ENCODE measurements at regions not wholly inside any gene's neighbourhood (a gene's known extent, or its start where the extent isn't known, plus 50 kb on each side); places are given as distances from the start of the nearest gene placed in this dataset.

DNA sequence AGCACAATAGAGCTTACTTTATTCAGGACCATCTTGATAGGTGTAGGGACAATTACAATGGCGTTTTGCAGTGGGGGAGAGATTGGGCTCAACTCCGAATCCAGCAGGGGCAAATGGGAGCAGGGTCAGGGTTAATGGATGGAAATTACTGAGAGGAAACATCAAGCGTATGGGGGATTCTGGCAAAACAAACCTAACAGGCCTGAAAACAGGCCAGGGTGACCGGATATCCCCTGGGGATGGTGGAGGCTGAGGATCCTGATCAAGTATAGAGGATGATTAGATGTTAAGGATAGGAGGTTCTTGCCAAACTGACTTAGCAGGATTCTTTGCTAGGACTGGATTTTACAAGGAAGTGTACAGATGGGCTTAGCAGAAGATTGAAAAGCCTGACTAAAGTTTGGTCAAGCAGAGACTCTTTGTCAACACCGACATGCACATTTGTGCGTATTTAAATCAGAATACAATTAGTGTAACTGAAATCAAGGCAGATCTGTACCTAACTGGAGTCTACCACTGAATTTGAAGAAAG is 54.5 kb upstream of the GPR45 start:
- Histone ChIP-seq H3K4me3 (no peak overlapping the region), H3K27me3 (no peaks in the 10 kb centered on the region)
- TF ChIP-seq, protein P1, sequence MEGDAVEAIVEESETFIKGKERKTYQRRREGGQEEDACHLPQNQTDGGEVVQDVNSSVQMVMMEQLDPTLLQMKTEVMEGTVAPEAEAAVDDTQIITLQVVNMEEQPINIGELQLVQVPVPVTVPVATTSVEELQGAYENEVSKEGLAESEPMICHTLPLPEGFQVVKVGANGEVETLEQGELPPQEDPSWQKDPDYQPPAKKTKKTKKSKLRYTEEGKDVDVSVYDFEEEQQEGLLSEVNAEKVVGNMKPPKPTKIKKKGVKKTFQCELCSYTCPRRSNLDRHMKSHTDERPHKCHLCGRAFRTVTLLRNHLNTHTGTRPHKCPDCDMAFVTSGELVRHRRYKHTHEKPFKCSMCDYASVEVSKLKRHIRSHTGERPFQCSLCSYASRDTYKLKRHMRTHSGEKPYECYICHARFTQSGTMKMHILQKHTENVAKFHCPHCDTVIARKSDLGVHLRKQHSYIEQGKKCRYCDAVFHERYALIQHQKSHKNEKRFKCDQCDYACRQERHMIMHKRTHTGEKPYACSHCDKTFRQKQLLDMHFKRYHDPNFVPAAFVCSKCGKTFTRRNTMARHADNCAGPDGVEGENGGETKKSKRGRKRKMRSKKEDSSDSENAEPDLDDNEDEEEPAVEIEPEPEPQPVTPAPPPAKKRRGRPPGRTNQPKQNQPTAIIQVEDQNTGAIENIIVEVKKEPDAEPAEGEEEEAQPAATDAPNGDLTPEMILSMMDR (IDR thresholded peaks at IDR 0.05; ENCODE audit: low read depth, low read length) = no peak

DNA sequence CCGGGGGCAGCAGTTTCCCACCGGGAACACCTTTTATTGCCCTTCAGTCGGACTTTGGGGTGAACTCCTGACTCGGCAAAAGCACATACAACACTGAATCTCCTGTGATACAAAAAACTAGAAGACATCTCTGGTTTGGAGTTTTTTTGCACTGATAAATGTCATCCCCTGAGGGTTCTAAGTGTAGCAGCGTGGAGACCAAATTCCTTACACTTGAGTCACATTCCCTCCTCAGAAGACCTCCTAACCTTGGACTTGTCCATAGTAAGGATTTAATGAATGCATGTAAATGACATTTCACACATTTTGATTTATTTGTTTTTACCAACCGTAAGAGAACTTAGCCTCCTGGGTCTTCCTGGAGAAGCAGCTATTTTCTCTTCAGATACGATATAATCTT is 54.0 kb upstream of the GPR45 start:
- TF ChIP-seq, protein P1 (IDR thresholded peaks at IDR 0.05; ENCODE audit: low read depth, low read length) = no peak
- H3K27ac ChIP-seq = no peak overlapping the region
- DNase-seq (ENCODE audit: low read depth in 1 of 2, low spot score in 1 of 2) = peak in 1 of 2 donors; percentile 39
- no peaks in the 10 kb centered on the region for H3K36me3 ChIP-seq
- H3K4me3 ChIP-seq = no peak overlapping the region
- no peaks in the 10 kb centered on the region for H3K9me3 ChIP-seq (ENCODE audit: low read depth)
- no peaks in the 10 kb centered on the region for H3K4me1 ChIP-seq (ENCODE audit: low read depth)
- H3K27me3 ChIP-seq = no peaks in the 10 kb centered on the region

More for the DNA sequence above, 54.5 kb upstream of the GPR45 start:
- H3K4me1 ChIP-seq (ENCODE audit: low read depth) = no peaks in the 10 kb centered on the region
- H3K36me3 ChIP-seq = no peaks in the 10 kb centered on the region
- no peak overlapping the region for H3K27ac ChIP-seq
- no peaks in the 10 kb centered on the region for H3K9me3 ChIP-seq (ENCODE audit: low read depth)
- no peak for DNase-seq (ENCODE audit: low read depth in 1 of 2, low spot score in 1 of 2)

DNA sequence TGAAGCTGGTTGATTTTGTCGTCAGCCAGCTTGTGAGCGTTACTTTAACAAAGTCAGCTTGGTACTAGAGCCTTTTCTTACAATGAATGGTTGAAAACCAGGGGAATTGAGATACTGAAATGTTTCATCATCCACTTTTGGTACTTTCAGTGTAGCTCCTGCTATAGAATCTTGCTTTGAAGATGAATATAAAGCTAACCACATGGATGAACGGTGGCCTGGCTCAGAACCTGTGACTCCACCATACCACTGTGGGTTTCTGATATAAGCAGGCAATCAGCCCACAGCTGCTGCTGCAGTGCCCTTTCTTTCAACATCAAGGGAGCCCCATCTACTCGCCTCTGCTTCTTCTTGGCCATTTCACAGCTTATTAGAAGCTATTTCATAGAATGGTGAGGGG is 53.2 kb upstream of the GPR45 start:
- TF ChIP-seq, protein P1 (IDR thresholded peaks at IDR 0.05; ENCODE audit: low read depth, low read length) = no peak
- no peaks in the 10 kb centered on the region for H3K36me3 ChIP-seq
- DNase-seq (ENCODE audit: low read depth in 1 of 2, low spot score in 1 of 2) = no peak
- no peaks in the 10 kb centered on the region for H3K4me1 ChIP-seq (ENCODE audit: low read depth)
- H3K9me3 ChIP-seq (ENCODE audit: low read depth) = no peaks in the 10 kb centered on the region
- no peak overlapping the region for H3K4me3 ChIP-seq
- H3K27ac ChIP-seq = no peak overlapping the region
- no peaks in the 10 kb centered on the region for H3K27me3 ChIP-seq
